Heart left ventricle (tissue), 16 donors: ENCODE measurements at regions not wholly inside any gene's neighbourhood (a gene's known extent, or its start where the extent isn't known, plus 50 kb on each side); places are given as distances from the start of the nearest gene placed in this dataset.

Experiments used
- ATAC-seq, 4 donors: fragments of 200-7000 bp; cut with Tn5 transposase; one replicate each; pipeline ENCODE4 v1.9.1; 2020 to 2022; ENCODE audit warnings: moderate library complexity in 4 of 4, mild to moderate bottlenecking in 3 of 4, moderate number of reproducible peaks in 1 of 4
- DNase-seq, 5 donors: peaks; one replicate each; pipeline ENCODE4 v3.0.0-alpha.2; 2020
- H3K27ac ChIP-seq, 12 donors: fragments of 200-600 bp; sonication (generic) in 4 of 12; one replicate each; pipeline versions ENCODE4 v1.5.0 to v1.8.0; 2016 to 2022; ENCODE audit warnings: mild to moderate bottlenecking in 2 of 12
- H3K27me3 ChIP-seq, 9 donors: fragments of 200-600 bp; sonication (generic) in 2 of 9; one replicate each; pipeline versions ENCODE4 v1.5.1 to v1.8.0; 2016 to 2022; ENCODE audit warnings: mild to moderate bottlenecking in 3 of 9
- H3K36me3 ChIP-seq, 9 donors: fragments of 200-600 bp; sonication (generic) in 2 of 9; one replicate each; pipeline versions ENCODE4 v1.5.0 to v1.8.0; 2018 to 2022; ENCODE audit warnings: mild to moderate bottlenecking in 2 of 9
- H3K4me1 ChIP-seq, 12 donors: fragments of 200-600 bp; sonication (generic) in 4 of 12; one replicate each; pipeline versions ENCODE4 v1.5.0 to v1.8.0; 2016 to 2022; ENCODE audit warnings: mild to moderate bottlenecking in 3 of 12
- H3K4me3 ChIP-seq, 12 donors: fragments of 200-600 bp; sonication (generic) in 4 of 12; one replicate each; pipeline versions ENCODE4 v1.5.0 to v1.8.0; 2017 to 2022; ENCODE audit warnings: mild to moderate bottlenecking in 9 of 12, moderate library complexity in 4 of 12
- H3K9me3 ChIP-seq, 12 donors: fragments of 200-600 bp; sonication (generic) in 4 of 12; one replicate each; pipeline versions ENCODE4 v1.5.0 to v1.8.0; 2016 to 2022; ENCODE audit warnings: mild to moderate bottlenecking in 1 of 12
- POLR2A ChIP-seq, 2 donors: fragments of 450-650 bp; IDR thresholded peaks; one replicate each; pipeline ENCODE4 v1.6.1; 2017; ENCODE audit warnings: antibody characterized with exemption in 2 of 2, mild to moderate bottlenecking in 2 of 2, moderate library complexity in 2 of 2
- WGBS, 4 donors: extraction: QIAGEN DNeasy Blood & Tissue Kit in 2 of 4; methylation state at CpG; one replicate each; pipeline versions ENCODE4 v1.1.5 to v1.1.7; 2013 to 2018; 5-methylcytosine and 5-hydroxymethylcytosine counted together
- intact Hi-C, 10 donors: fragments of 100-400 bp; cut with DNase I; formaldehyde crosslinking; loops; one replicate each; pipeline versions ENCODE4 v1.11.1 to v1.14.2; 2022
- TF ChIP-seq, protein P1 (sequence below), 12 donors: fragments of 200-600 bp; sonication (generic) in 4 of 12; IDR thresholded peaks; one replicate each; pipeline versions ENCODE4 v1.5.0 to v1.8.0; 2018 to 2022; ENCODE audit warnings: antibody characterized with exemption in 12 of 12, mild to moderate bottlenecking in 5 of 12
- donor health status: ischemic (EF 13 %, LVEDD 7.1; RV severe dilation, severe dysfunction).
- donor health status: healthy with polysubstance abuse.
- donor health status: DM: no; HTN: yes; CAD: no.
- donor health status: DM: no; HTN: no; CAD: no.
- donor health status: ischemic (EF 25% LVEDD 6.9; RV normal size, moderate dysfunction).
- donor health status: ischemic (EF 25% LVEDD 5.7; RV mildly dilated, moderate dysfunction).
- donor health status: healthy.
- donor health status: DM: yes; HTN: yes; CAD: no.
- donor health status: ischemic (EF 35%, LVEDD 5.7; RV mildly dilated, moderate dysfunction).
- donor health status: nonischemic (EF 11% LVEDD 7.7; RV severe dilation, severe dysfunction).
- donor health status: DM: yes; HTN: yes; CAD: no.
- donor health status: PGD.
- donor health status: ischemic (EF 29% LVEDD 5.4; RV normal size, mild dysfunction).
- donor health status: nonischemic (EF 23%, LVEDD 6.1; RV moderate dilation, normal function).

DNA sequence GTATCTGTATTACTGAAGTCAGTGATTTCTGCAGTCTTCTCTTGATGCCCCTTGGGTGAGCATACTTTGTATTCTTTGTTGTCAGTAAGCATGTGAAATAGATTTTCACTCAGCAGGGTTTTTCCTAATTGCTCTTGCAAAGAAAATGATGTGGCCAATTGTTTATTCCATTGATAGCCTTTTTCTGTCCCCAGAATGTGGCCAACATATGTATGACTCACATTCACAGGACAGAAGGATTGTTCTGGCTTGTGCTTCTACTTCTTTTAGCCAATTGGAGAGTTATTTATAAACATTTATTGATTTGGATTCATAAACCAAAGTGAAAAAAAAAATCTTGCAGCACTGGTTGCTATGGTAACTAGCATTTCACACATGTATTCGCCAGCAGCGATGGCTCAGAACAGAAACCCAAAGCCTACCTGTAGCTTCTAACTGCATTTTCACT, 54.4 kb upstream of the RBM24 start:
- peaks cover 0 to 31% (median 11%) of the 10 kb centered on the region in 12 donors for H3K4me1 ChIP-seq
- no peak for DNase-seq
- no peaks in the 10 kb centered on the region for H3K9me3 ChIP-seq
- no peak for TF ChIP-seq POLR2A (IDR thresholded peaks at IDR 0.05)
- TF ChIP-seq, protein P1, sequence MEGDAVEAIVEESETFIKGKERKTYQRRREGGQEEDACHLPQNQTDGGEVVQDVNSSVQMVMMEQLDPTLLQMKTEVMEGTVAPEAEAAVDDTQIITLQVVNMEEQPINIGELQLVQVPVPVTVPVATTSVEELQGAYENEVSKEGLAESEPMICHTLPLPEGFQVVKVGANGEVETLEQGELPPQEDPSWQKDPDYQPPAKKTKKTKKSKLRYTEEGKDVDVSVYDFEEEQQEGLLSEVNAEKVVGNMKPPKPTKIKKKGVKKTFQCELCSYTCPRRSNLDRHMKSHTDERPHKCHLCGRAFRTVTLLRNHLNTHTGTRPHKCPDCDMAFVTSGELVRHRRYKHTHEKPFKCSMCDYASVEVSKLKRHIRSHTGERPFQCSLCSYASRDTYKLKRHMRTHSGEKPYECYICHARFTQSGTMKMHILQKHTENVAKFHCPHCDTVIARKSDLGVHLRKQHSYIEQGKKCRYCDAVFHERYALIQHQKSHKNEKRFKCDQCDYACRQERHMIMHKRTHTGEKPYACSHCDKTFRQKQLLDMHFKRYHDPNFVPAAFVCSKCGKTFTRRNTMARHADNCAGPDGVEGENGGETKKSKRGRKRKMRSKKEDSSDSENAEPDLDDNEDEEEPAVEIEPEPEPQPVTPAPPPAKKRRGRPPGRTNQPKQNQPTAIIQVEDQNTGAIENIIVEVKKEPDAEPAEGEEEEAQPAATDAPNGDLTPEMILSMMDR (IDR thresholded peaks at IDR 0.05): no peak
- H3K36me3 ChIP-seq: no peaks in the 10 kb centered on the region
- WGBS, 4 donors: 77 to 93% (median 84%) methylated on average over 2 of the region's 2 CpGs
- ATAC-seq: no peak
- intact Hi-C loops: no loop called here
- no peak overlapping the region for H3K4me3 ChIP-seq
- H3K27ac ChIP-seq: peak overlapping the region in 3 of 12 donors; percentile 1 to 18 (median 11)
- no peaks in the 10 kb centered on the region for H3K27me3 ChIP-seq

DNA sequence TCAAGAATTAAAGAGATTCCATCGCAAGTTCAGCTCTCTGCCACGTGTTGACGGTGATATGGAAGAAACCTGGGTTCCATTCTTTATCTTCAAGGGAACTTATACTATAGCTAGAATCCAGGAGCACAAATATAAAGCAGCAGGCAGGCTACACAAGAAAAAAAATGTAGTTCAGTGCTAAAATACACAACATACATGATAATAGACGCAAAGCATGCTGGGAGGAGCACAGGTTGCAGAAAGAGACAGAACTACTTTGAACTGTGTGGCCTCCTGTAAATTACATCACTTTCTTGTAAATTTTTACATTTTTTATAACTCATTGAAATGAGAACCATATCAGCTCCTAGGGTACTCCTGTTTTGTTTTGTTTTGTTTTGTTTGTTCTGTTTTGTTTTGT, 53.8 kb upstream of the RBM24 start:
- Histone ChIP-seq H3K27ac (no peak overlapping the region), H3K4me1 (peaks cover 0 to 31% (median 11%) of the 10 kb centered on the region in 12 donors), H3K27me3 (no peaks in the 10 kb centered on the region), H3K9me3 (no peaks in the 10 kb centered on the region), H3K4me3 (no peak overlapping the region), H3K36me3 (no peaks in the 10 kb centered on the region)
- WGBS, 4 donors: 87 to 97% (median 89%) methylated on average over 4 of the region's 4 CpGs
- DNase-seq: no peak
- no peak for ATAC-seq
- intact Hi-C loops: no loop called here
- TF ChIP-seq POLR2A (IDR thresholded peaks at IDR 0.05): no peak
- TF ChIP-seq, protein P1 (IDR thresholded peaks at IDR 0.05): no peak
